ENCODE measurements at regions not wholly inside any gene's neighbourhood (a gene's known extent, or its start where the extent isn't known, plus 50 kb on each side); places are given as distances from the start of the nearest gene placed in this dataset.
"Not testable (repeated sequence)": the region's sequence is repeated elsewhere in the genome, so short reads cannot be mapped to it uniquely, and the experiment has no call there.

GRCh38 chr11:35046681-35047080 lies 92.3 kb upstream of the CD44 start:
- no peak for DNase-seq (ENCODE audit: low spot score)
- TF ChIP-seq, protein P1, sequence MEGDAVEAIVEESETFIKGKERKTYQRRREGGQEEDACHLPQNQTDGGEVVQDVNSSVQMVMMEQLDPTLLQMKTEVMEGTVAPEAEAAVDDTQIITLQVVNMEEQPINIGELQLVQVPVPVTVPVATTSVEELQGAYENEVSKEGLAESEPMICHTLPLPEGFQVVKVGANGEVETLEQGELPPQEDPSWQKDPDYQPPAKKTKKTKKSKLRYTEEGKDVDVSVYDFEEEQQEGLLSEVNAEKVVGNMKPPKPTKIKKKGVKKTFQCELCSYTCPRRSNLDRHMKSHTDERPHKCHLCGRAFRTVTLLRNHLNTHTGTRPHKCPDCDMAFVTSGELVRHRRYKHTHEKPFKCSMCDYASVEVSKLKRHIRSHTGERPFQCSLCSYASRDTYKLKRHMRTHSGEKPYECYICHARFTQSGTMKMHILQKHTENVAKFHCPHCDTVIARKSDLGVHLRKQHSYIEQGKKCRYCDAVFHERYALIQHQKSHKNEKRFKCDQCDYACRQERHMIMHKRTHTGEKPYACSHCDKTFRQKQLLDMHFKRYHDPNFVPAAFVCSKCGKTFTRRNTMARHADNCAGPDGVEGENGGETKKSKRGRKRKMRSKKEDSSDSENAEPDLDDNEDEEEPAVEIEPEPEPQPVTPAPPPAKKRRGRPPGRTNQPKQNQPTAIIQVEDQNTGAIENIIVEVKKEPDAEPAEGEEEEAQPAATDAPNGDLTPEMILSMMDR (IDR thresholded peaks at IDR 0.05; ENCODE audit: extremely low read depth, missing control alignments), result no peak

DNA sequence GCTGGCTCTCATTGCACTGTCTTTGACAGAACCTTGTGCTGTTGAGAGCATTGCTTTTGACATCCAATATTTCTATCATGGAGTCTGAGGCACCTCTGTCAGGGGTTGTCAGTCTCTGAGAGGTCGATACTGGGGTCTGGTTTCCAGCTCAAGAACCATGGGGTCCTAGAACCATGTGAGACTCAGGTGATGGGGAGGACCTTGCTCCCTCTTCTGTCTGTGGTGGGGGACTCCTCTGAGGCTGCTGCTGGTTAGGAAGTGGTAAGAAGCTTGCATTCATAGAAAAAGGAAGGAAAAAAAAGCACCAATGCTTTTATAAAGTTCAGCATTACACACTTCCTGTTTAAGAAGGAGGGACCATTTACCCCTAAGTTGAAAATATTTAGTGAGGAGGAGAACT lies 91.8 kb upstream of the CD44 start:
- TF ChIP-seq, protein P1 (IDR thresholded peaks at IDR 0.05; ENCODE audit: extremely low read depth, missing control alignments), result no peak
- DNase-seq (ENCODE audit: low spot score), result no peak

- TF ChIP-seq, protein P1 (IDR thresholded peaks at IDR 0.05; ENCODE audit: extremely low read depth, missing control alignments), result no peak
- no peak for DNase-seq (ENCODE audit: low spot score)
Measured at GRCh38 chr11:35047769-35048168, 91.2 kb upstream of the CD44 start.

- DNase-seq (ENCODE audit: low spot score), result not testable (repeated sequence)
Measured at GRCh38 chr11:35048346-35048745, 90.6 kb upstream of the CD44 start.

- DNase-seq (ENCODE audit: low spot score), result no peak
- TF ChIP-seq, protein P1 (IDR thresholded peaks at IDR 0.05; ENCODE audit: extremely low read depth, missing control alignments), result no peak
Measured at GRCh38 chr11:35049859-35050531, 89.0 kb upstream of the CD44 start.

- DNase-seq (ENCODE audit: low spot score), result no peak
- TF ChIP-seq, protein P1 (IDR thresholded peaks at IDR 0.05; ENCODE audit: extremely low read depth, missing control alignments), result no peak
Measured at GRCh38 chr11:35050541-35050995, 88.4 kb upstream of the CD44 start.

GRCh38 chr11:35056391-35057093 lies 82.4 kb upstream of the CD44 start:
- TF ChIP-seq, protein P1 (IDR thresholded peaks at IDR 0.05; ENCODE audit: extremely low read depth, missing control alignments), result no peak
- no peak for DNase-seq (ENCODE audit: low spot score)
